PC-9 (cell line): ENCODE measurements at regions not wholly inside any gene's neighbourhood (a gene's known extent, or its start where the extent isn't known, plus 50 kb on each side); places are given as distances from the start of the nearest gene placed in this dataset.
"Not testable (repeated sequence)": the region's sequence is repeated elsewhere in the genome, so short reads cannot be mapped to it uniquely, and the experiment has no call there.

ENCODE experiments used
- BruUV-seq: library from RNA; stranded (reverse); fragments of 400-500 nt; replicated peaks from 2 replicates; lab custom pipeline; 2021; lab: Mats Ljungman, UMichigan
- CTCF ChIA-PET: fragments of 300-600 bp; sonication (Branson Sonifier 250); formaldehyde crosslinking; loops from one replicate; lab custom pipeline; 2022; ENCODE audit warnings: antibody characterized with exemption; lab: Charles Lee
- POLR2A ChIA-PET: fragments of 300-600 bp; sonication (Branson Sonifier 250); formaldehyde crosslinking; loops from one replicate; lab custom pipeline; 2022; ENCODE audit warnings: antibody characterized with exemption; ENCODE audit not compliant: unreplicated experiment; lab: Charles Lee
- DNase-seq, 2 experiments: peaks; one replicate each; pipeline versions ENCODE4 v3.0.0 to v3.0.0-alpha.2; 2015 to 2022; ENCODE audit warnings: mixed read lengths in 1 of 2
- H2AFZ ChIP-seq: fragments of 200-600 bp; sonication (generic); 2 replicates; pipeline ENCODE4 v1.8.1; 2017; ENCODE audit warnings: antibody characterized with exemption
- H3F3A ChIP-seq: fragments of 200-600 bp; sonication (generic); 2 replicates; pipeline ENCODE4 v1.8.1; 2017; ENCODE audit warnings: antibody characterized with exemption, mild to moderate bottlenecking, low read depth; ENCODE audit not compliant: insufficient read depth
- H3K27ac ChIP-seq: fragments of 200-600 bp; sonication (generic); 2 replicates; pipeline ENCODE4 v1.6.1; 2016; ENCODE audit warnings: mixed run types
- H3K27me3 ChIP-seq: fragments of 200-600 bp; sonication (generic); 2 replicates; pipeline ENCODE4 v1.6.1; 2016; ENCODE audit warnings: low read depth, mixed run types; ENCODE audit not compliant: insufficient read depth
- H3K36me3 ChIP-seq: fragments of 200-600 bp; sonication (generic); 2 replicates; pipeline ENCODE4 v1.6.1; 2016; ENCODE audit warnings: low read depth, mixed run types
- H3K4me1 ChIP-seq: fragments of 200-600 bp; sonication (generic); replicated peaks from 2 replicates; pipeline ENCODE4 v1.6.1; 2016; ENCODE audit warnings: mixed run types; ENCODE audit not compliant: insufficient read depth
- H3K4me2 ChIP-seq: fragments of 200-600 bp; sonication (generic); 2 replicates; pipeline ENCODE4 v1.6.1; 2017; ENCODE audit warnings: mixed run types
- H3K4me3 ChIP-seq: fragments of 200-600 bp; sonication (generic); 2 replicates; pipeline ENCODE4 v1.6.1; 2016; ENCODE audit warnings: mixed run types
- H3K79me2 ChIP-seq: fragments of 200-600 bp; sonication (generic); 2 replicates; pipeline ENCODE4 v1.6.1; 2017; ENCODE audit warnings: low read depth, mixed run types
- H3K9me2 ChIP-seq: fragments of 200-600 bp; sonication (generic); 2 replicates; pipeline ENCODE4 v1.8.1; 2017; ENCODE audit warnings: mild to moderate bottlenecking; ENCODE audit not compliant: insufficient read depth
- H3K9me3 ChIP-seq: fragments of 200-600 bp; sonication (generic); 2 replicates; pipeline ENCODE4 v1.8.1; 2016; ENCODE audit warnings: low read depth; ENCODE audit not compliant: insufficient read depth
- H4K20me1 ChIP-seq: fragments of 200-600 bp; sonication (generic); 2 replicates; pipeline ENCODE4 v1.8.1; 2017; ENCODE audit not compliant: insufficient read depth
- CTCF ChIP-seq: fragments of 200-600 bp; sonication (generic); conservative IDR thresholded peaks from 2 replicates; pipeline ENCODE4 v1.6.1; 2017; ENCODE audit warnings: mixed run types, antibody characterized with exemption, mild to moderate bottlenecking, moderate library complexity
- EZH2 ChIP-seq: fragments of 200-600 bp; sonication (generic); IDR thresholded peaks from 2 replicates; pipeline ENCODE4 v1.8.0; 2017; ENCODE audit warnings: antibody characterized with exemption, low read depth
- intact Hi-C: fragments of 100-400 bp; cut with micrococcal nuclease; formaldehyde crosslinking; loops from one replicate; pipeline ENCODE4 v1.10.0; 2022; ENCODE audit not compliant: unreplicated experiment

GRCh38 chr7:86372262-86372661, 271.4 kb upstream of the GRM3 start:
- no peaks in the 10 kb centered on the region; the same call in 1 of the 2 replicates for H4K20me1 ChIP-seq
- TF ChIP-seq EZH2 = no peak
- TF ChIP-seq CTCF = no peak
- CTCF ChIA-PET = interaction anchor here (0.7 kb wide), 1 partner anchor 20 kb away, joined by 3 read pairs; no protein-coding TSS in a partner anchor
- no peak overlapping the region for H3K4me3 ChIP-seq
- no TSS peak for BruUV-seq
- H2AFZ ChIP-seq = no peak overlapping the region
- H3K79me2 ChIP-seq = no peaks in the 10 kb centered on the region
- intact Hi-C loops = no loop called here
- no peaks in the 10 kb centered on the region for H3F3A ChIP-seq
- POLR2A ChIA-PET = no interaction called here
- DNase-seq = no peak
- H3K9me3 ChIP-seq = no peaks in the 10 kb centered on the region
- no peaks in the 10 kb centered on the region for H3K9me2 ChIP-seq
- no peak overlapping the region for H3K4me2 ChIP-seq
- no peaks in the 10 kb centered on the region for H3K4me1 ChIP-seq
- H3K27ac ChIP-seq = no peak overlapping the region
- no peaks in the 10 kb centered on the region for H3K36me3 ChIP-seq
- no peaks in the 10 kb centered on the region for H3K27me3 ChIP-seq

GRCh38 chr7:86366946-86367345, 276.8 kb upstream of the GRM3 start:
- DNase-seq = no peak
- TF ChIP-seq EZH2 = no peak
- TF ChIP-seq CTCF = no peak
- Histone ChIP-seq H3K79me2 (no peaks in the 10 kb centered on the region), H2AFZ (no peak overlapping the region), H3K4me2 (no peak overlapping the region), H3K9me2 (no peaks in the 10 kb centered on the region), H3K4me3 (no peak overlapping the region), H4K20me1 (no peaks in the 10 kb centered on the region; the same call in 1 of the 2 replicates), H3K9me3 (no peaks in the 10 kb centered on the region), H3K4me1 (no peaks in the 10 kb centered on the region), H3K27me3 (no peaks in the 10 kb centered on the region), H3K36me3 (no peaks in the 10 kb centered on the region), H3K27ac (no peak overlapping the region), H3F3A (no peaks in the 10 kb centered on the region)
- intact Hi-C loops = no loop called here
- no TSS peak for BruUV-seq
- ChIA-PET POLR2A (no interaction called here), CTCF (no interaction called here)

- intact Hi-C loops, CTCF ChIA-PET, H4K20me1 ChIP-seq, H3K27me3 ChIP-seq, H3F3A ChIP-seq, H2AFZ ChIP-seq, H3K4me1 ChIP-seq, H3K79me2 ChIP-seq, H3K9me2 ChIP-seq, POLR2A ChIA-PET, H3K9me3 ChIP-seq, H3K36me3 ChIP-seq, BruUV-seq, H3K27ac ChIP-seq, H3K4me3 ChIP-seq: not testable (repeated sequence)
- DNase-seq = peak in 1 of 2 experiments; percentile 18
- peak overlapping the region; percentile 23; the same call in 1 of the 2 replicates for H3K4me2 ChIP-seq
Observed at GRCh38 chr7:86340407-86340806, 303.3 kb upstream of the GRM3 start.

- Histone ChIP-seq H3K27me3 (no peaks in the 10 kb centered on the region), H2AFZ (no peak overlapping the region), H3K4me3 (no peak overlapping the region), H3K36me3 (no peaks in the 10 kb centered on the region), H3K4me2 (no peak overlapping the region), H3F3A (no peaks in the 10 kb centered on the region), H4K20me1 (no peaks in the 10 kb centered on the region), H3K27ac (no peak overlapping the region), H3K4me1 (no peaks in the 10 kb centered on the region), H3K79me2 (no peaks in the 10 kb centered on the region), H3K9me3 (no peaks in the 10 kb centered on the region), H3K9me2 (no peaks in the 10 kb centered on the region)
- POLR2A ChIA-PET = no interaction called here
- no TSS peak for BruUV-seq
- TF ChIP-seq EZH2 (no peak), CTCF (no peak)
- DNase-seq = no peak
- intact Hi-C loops = no loop called here
- CTCF ChIA-PET = no interaction called here
Observed at GRCh38 chr7:86339051-86339450, 304.7 kb upstream of the GRM3 start.
